ENCODE measurements at regions not wholly inside any gene's neighbourhood (a gene's known extent, or its start where the extent isn't known, plus 50 kb on each side); places are given as distances from the start of the nearest gene placed in this dataset.

- no peaks in the 10 kb centered on the region for H3K27me3 ChIP-seq (ENCODE audit: control insufficient read depth in 4 of 4, insufficient read depth in 4 of 4, low read length in 3 of 4)
- no peak overlapping the region for H3K4me3 ChIP-seq (ENCODE audit: low read depth in 1 of 3, low read length in 3 of 3)
- peaks cover 0 to 1% (median 0%) of the 10 kb centered on the region in 4 donors for H3K4me1 ChIP-seq (ENCODE audit: control insufficient read depth in 4 of 4, insufficient read depth in 4 of 4, low read length in 3 of 4)
- no peak for DNase-seq (ENCODE audit: low spot score)
- WGBS = 88% methylated on average over 7 of the region's 7 CpGs
- TF ChIP-seq HNF4A (conservative IDR thresholded peaks at IDR 0.05) = no peak
- no peak for TF ChIP-seq RXRA (IDR thresholded peaks at IDR 0.05)
- TF ChIP-seq JUND (IDR thresholded peaks at IDR 0.05) = no peak
- TF ChIP-seq CTCF (IDR thresholded peaks at IDR 0.05; ENCODE audit: low read depth, low read length, missing input control) = no peak
- no peak for TF ChIP-seq MAX (IDR thresholded peaks at IDR 0.05)
- TF ChIP-seq, protein P1, sequence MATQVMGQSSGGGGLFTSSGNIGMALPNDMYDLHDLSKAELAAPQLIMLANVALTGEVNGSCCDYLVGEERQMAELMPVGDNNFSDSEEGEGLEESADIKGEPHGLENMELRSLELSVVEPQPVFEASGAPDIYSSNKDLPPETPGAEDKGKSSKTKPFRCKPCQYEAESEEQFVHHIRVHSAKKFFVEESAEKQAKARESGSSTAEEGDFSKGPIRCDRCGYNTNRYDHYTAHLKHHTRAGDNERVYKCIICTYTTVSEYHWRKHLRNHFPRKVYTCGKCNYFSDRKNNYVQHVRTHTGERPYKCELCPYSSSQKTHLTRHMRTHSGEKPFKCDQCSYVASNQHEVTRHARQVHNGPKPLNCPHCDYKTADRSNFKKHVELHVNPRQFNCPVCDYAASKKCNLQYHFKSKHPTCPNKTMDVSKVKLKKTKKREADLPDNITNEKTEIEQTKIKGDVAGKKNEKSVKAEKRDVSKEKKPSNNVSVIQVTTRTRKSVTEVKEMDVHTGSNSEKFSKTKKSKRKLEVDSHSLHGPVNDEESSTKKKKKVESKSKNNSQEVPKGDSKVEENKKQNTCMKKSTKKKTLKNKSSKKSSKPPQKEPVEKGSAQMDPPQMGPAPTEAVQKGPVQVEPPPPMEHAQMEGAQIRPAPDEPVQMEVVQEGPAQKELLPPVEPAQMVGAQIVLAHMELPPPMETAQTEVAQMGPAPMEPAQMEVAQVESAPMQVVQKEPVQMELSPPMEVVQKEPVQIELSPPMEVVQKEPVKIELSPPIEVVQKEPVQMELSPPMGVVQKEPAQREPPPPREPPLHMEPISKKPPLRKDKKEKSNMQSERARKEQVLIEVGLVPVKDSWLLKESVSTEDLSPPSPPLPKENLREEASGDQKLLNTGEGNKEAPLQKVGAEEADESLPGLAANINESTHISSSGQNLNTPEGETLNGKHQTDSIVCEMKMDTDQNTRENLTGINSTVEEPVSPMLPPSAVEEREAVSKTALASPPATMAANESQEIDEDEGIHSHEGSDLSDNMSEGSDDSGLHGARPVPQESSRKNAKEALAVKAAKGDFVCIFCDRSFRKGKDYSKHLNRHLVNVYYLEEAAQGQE (IDR thresholded peaks at IDR 0.05) = no peak
- no peak for TF ChIP-seq EGR1 (IDR thresholded peaks at IDR 0.05; ENCODE audit: low read depth in 2 of 2)
- no peak for TF ChIP-seq ATF3 (IDR thresholded peaks at IDR 0.05)
- no peak for TF ChIP-seq GABPA (IDR thresholded peaks at IDR 0.05 in 1 of 2, conservative IDR thresholded peaks at IDR 0.05 in 1 of 2)
- no peak for TF ChIP-seq NR2F2 (IDR thresholded peaks at IDR 0.05)
- TF ChIP-seq TAF1 (conservative IDR thresholded peaks at IDR 0.05) = no peak
- TF ChIP-seq SP1 (IDR thresholded peaks at IDR 0.05) = no peak
- TF ChIP-seq FOXA2 (IDR thresholded peaks at IDR 0.05) = no peak
- no peak for TF ChIP-seq RAD21 (IDR thresholded peaks at IDR 0.05)
- TF ChIP-seq, protein P2, sequence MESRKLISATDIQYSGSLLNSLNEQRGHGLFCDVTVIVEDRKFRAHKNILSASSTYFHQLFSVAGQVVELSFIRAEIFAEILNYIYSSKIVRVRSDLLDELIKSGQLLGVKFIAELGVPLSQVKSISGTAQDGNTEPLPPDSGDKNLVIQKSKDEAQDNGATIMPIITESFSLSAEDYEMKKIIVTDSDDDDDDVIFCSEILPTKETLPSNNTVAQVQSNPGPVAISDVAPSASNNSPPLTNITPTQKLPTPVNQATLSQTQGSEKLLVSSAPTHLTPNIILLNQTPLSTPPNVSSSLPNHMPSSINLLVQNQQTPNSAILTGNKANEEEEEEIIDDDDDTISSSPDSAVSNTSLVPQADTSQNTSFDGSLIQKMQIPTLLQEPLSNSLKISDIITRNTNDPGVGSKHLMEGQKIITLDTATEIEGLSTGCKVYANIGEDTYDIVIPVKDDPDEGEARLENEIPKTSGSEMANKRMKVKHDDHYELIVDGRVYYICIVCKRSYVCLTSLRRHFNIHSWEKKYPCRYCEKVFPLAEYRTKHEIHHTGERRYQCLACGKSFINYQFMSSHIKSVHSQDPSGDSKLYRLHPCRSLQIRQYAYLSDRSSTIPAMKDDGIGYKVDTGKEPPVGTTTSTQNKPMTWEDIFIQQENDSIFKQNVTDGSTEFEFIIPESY (IDR thresholded peaks at IDR 0.05) = no peak
- no peak for TF ChIP-seq YY1 (IDR thresholded peaks at IDR 0.05)
- TF ChIP-seq FOXA1 (IDR thresholded peaks at IDR 0.05) = no peak
- TF ChIP-seq HNF4G (IDR thresholded peaks at IDR 0.05) = no peak
- H3K9ac ChIP-seq (ENCODE audit: low read depth in 1 of 2, low read length in 2 of 2) = no peak overlapping the region
- H3K27ac ChIP-seq (ENCODE audit: low read depth in 1 of 2, low read length in 2 of 2) = no peak overlapping the region
- H3K36me3 ChIP-seq (ENCODE audit: control insufficient read depth in 4 of 4, insufficient read depth in 3 of 4, low read depth in 1 of 4, low read length in 3 of 4) = no peaks in the 10 kb centered on the region
- no peaks in the 10 kb centered on the region for H3K9me3 ChIP-seq (ENCODE audit: control insufficient read depth in 4 of 4, low read length in 3 of 4)
Observed at GRCh38 chr16:79444572-79444971, 156.0 kb downstream of the MAF start.
